ENCODE measurements at regions not wholly inside any gene's neighbourhood (a gene's known extent, or its start where the extent isn't known, plus 50 kb on each side); places are given as distances from the start of the nearest gene placed in this dataset.

DNA sequence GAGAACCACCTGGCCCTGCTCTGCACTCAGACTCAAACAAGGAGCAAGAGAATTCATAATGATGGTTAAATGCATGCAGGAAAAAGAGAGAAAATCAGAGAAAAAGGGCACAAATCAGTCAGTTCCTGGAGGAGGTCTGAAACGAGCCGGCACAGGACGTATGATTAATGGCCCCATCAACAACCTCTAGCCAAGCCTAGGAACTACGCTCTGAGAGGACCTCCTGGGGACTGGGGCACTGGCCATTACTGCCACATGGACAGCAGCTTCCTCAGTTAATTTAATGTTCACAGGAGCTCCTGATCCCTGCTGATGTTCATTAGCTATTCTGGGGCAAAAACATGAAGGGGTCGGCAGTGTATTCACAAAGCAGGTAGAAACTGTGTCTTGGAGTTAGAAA is 238.1 kb downstream of the MED10 start:
- no peak overlapping the region for H3K27ac ChIP-seq
- no peak overlapping the region for H3K4me3 ChIP-seq
- no peak for DNase-seq (ENCODE audit: low read depth in 1 of 2, low spot score in 1 of 2)
- no peaks in the 10 kb centered on the region for H3K4me1 ChIP-seq (ENCODE audit: low read depth)
- TF ChIP-seq, protein P1, sequence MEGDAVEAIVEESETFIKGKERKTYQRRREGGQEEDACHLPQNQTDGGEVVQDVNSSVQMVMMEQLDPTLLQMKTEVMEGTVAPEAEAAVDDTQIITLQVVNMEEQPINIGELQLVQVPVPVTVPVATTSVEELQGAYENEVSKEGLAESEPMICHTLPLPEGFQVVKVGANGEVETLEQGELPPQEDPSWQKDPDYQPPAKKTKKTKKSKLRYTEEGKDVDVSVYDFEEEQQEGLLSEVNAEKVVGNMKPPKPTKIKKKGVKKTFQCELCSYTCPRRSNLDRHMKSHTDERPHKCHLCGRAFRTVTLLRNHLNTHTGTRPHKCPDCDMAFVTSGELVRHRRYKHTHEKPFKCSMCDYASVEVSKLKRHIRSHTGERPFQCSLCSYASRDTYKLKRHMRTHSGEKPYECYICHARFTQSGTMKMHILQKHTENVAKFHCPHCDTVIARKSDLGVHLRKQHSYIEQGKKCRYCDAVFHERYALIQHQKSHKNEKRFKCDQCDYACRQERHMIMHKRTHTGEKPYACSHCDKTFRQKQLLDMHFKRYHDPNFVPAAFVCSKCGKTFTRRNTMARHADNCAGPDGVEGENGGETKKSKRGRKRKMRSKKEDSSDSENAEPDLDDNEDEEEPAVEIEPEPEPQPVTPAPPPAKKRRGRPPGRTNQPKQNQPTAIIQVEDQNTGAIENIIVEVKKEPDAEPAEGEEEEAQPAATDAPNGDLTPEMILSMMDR (IDR thresholded peaks at IDR 0.05; ENCODE audit: low read depth, low read length): no peak
- H3K36me3 ChIP-seq: no peaks in the 10 kb centered on the region
- H3K9me3 ChIP-seq (ENCODE audit: low read depth): no peaks in the 10 kb centered on the region
- H3K27me3 ChIP-seq: no peaks in the 10 kb centered on the region

DNA sequence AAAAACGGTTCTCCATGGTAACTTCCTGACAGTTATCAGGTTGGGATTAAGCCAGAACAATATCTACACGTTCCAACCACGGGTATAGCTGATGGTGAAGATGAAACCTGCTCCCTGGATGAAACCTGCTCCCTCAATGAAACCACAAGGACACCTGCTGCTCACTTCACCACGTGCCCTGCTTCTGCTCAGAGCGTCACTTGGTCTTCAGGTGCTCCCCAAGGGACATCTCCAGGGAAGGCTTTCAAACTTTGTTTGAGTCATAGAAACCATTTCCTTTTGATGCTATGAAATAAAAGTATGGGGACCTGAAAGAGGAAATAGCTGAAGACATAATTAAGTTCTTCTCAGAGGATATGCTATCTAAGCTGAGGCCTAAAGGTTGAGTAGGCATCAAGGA is 242.4 kb downstream of the MED10 start:
- H3K4me1 ChIP-seq (ENCODE audit: low read depth): no peaks in the 10 kb centered on the region
- H3K27me3 ChIP-seq: no peaks in the 10 kb centered on the region
- H3K36me3 ChIP-seq: no peaks in the 10 kb centered on the region
- no peak overlapping the region for H3K27ac ChIP-seq
- TF ChIP-seq, protein P1 (IDR thresholded peaks at IDR 0.05; ENCODE audit: low read depth, low read length): no peak
- H3K9me3 ChIP-seq (ENCODE audit: low read depth): no peaks in the 10 kb centered on the region
- no peak overlapping the region for H3K4me3 ChIP-seq
- DNase-seq (ENCODE audit: low read depth in 1 of 2, low spot score in 1 of 2): no peak

DNA sequence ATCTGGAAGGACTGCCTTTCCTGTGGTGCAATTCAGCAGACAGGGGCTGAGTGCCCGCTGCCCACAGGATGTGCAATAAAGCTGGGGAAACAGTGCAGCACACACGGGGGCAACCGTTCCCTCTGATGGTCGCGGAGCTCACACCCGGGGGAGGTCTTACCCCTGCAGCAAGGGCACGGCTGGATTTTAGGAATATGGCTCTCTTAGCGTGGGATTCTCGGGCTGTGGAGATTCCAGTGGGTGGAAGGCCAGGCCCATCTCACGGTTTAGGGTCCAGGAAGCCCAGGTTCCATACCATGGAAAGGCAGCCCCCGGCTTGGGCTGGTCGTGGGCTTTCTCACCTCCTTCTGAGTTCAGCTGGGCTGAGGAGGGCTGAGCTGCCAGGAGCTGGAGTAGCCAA is 244.1 kb downstream of the MED10 start:
- Histone ChIP-seq H3K9me3 (ENCODE audit: low read depth) (no peaks in the 10 kb centered on the region), H3K27me3 (no peaks in the 10 kb centered on the region), H3K27ac (no peak overlapping the region), H3K4me3 (no peak overlapping the region), H3K4me1 (ENCODE audit: low read depth) (no peaks in the 10 kb centered on the region), H3K36me3 (no peaks in the 10 kb centered on the region)
- no peak for DNase-seq (ENCODE audit: low read depth in 1 of 2, low spot score in 1 of 2)
- TF ChIP-seq, protein P1 (IDR thresholded peaks at IDR 0.05; ENCODE audit: low read depth, low read length): no peak

DNA sequence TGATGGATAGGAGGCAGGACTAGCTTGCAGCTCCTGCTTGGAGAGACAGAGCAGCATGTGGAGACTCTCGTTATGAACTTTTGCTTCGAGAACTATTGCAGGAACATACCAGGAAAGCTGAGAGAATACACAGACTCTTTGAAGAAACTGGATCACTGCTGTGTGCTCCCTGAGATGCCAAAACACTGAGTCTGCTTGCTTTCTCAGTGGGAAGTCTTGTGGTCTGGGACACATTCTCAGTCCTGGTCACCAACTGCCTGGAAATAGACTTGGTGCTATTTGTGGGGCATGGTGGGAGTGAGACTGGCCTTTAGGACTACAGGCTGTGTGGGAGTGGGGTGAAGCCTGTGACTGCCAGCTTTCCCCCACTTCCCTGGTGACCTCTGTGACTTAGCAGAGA is 252.6 kb downstream of the MED10 start:
- no peaks in the 10 kb centered on the region for H3K27me3 ChIP-seq
- no peaks in the 10 kb centered on the region for H3K4me1 ChIP-seq (ENCODE audit: low read depth)
- TF ChIP-seq, protein P1 (IDR thresholded peaks at IDR 0.05; ENCODE audit: low read depth, low read length): no peak
- no peak for DNase-seq (ENCODE audit: low read depth in 1 of 2, low spot score in 1 of 2)
- H3K4me3 ChIP-seq: no peak overlapping the region
- H3K9me3 ChIP-seq (ENCODE audit: low read depth): no peaks in the 10 kb centered on the region
- H3K27ac ChIP-seq: no peak overlapping the region
- no peaks in the 10 kb centered on the region for H3K36me3 ChIP-seq

DNA sequence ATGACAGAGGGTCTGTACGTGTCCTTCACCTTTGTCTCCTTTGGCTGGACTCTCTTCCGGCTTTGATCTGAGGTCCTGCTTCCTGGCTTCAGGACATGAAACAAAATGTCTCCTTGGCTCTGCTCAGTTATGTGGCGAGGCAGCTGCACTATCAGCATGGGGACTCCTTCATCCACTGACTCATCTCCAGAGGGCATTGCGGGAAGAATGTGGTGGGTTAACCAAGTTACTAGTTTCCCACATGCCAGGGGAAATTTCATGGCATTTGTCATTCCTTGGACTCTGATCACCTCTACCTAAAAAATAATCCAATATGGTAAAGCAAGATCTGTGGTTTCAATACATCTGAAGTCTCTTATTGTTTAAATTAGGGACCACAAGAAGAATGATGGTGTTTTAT is 259.7 kb downstream of the MED10 start:
- H3K4me3 ChIP-seq: no peak overlapping the region
- TF ChIP-seq, protein P1 (IDR thresholded peaks at IDR 0.05; ENCODE audit: low read depth, low read length): no peak
- no peaks in the 10 kb centered on the region for H3K36me3 ChIP-seq
- no peaks in the 10 kb centered on the region for H3K9me3 ChIP-seq (ENCODE audit: low read depth)
- no peaks in the 10 kb centered on the region for H3K27me3 ChIP-seq
- no peak overlapping the region for H3K27ac ChIP-seq
- no peaks in the 10 kb centered on the region for H3K4me1 ChIP-seq (ENCODE audit: low read depth)
- DNase-seq (ENCODE audit: low read depth in 1 of 2, low spot score in 1 of 2): no peak

DNA sequence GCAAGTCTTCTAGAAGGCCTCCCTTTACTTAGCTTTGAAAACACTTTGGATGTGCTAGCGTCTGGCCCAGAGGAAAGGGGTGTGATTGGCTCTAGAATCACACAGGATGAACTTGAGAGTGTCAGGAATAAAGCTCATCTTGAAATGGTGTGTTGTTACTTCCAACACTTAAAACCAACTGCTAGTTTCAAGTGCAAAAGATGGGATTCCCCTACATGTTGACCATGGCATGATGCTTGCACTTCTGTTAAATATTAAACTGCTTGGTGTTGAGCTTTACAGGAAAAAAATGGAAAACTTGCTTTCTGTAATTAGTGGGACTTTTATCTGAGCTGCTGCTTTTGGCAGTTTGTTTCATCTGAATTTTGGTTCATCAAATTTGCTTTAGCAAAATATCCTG is 261.1 kb downstream of the MED10 start:
- TF ChIP-seq, protein P1 (IDR thresholded peaks at IDR 0.05; ENCODE audit: low read depth, low read length): no peak
- DNase-seq (ENCODE audit: low read depth in 1 of 2, low spot score in 1 of 2): no peak

More for the DNA sequence above, 261.1 kb downstream of the MED10 start:
- Histone ChIP-seq H3K27ac (no peak overlapping the region), H3K4me3 (no peak overlapping the region), H3K9me3 (ENCODE audit: low read depth) (no peaks in the 10 kb centered on the region), H3K27me3 (no peaks in the 10 kb centered on the region), H3K4me1 (ENCODE audit: low read depth) (no peaks in the 10 kb centered on the region), H3K36me3 (no peaks in the 10 kb centered on the region)

All from cardiac muscle cell (in vitro differentiated cells and primary cell).